ENCODE measurements at regions not wholly inside any gene's neighbourhood (a gene's known extent, or its start where the extent isn't known, plus 50 kb on each side); places are given as distances from the start of the nearest gene placed in this dataset.
"Not testable (repeated sequence)": the region's sequence is repeated elsewhere in the genome, so short reads cannot be mapped to it uniquely, and the experiment has no call there.

- H3K27me3 ChIP-seq: no peaks in the 10 kb centered on the region
- no peaks in the 10 kb centered on the region for H3K9me3 ChIP-seq (replicated peaks in 1 of 3)
- intact Hi-C loops (cut with DNase I): no loop called here
- WGBS, 4 donors: 50 to 64% (median 53%) methylated on average over 6 of the region's 6 CpGs
- no peak for DNase-seq
- no peak overlapping the region for H3K4me3 ChIP-seq
- no peaks in the 10 kb centered on the region for H3K4me1 ChIP-seq (replicated peaks in 1 of 2)
- H3K36me3 ChIP-seq (replicated peaks in 1 of 2): no peaks in the 10 kb centered on the region
- no peak for TF ChIP-seq CTCF (IDR thresholded peaks at IDR 0.05)
- no peak for TF ChIP-seq POLR2A (IDR thresholded peaks at IDR 0.05)
- no peak overlapping the region for H3K27ac ChIP-seq
Measured at GRCh38 chr16:35794896-35795295, 2335.5 kb downstream of the TP53TG3F start.

GRCh38 chr16:35795361-35796029, 2336.1 kb downstream of the TP53TG3F start:
- no peaks in the 10 kb centered on the region for H3K4me1 ChIP-seq (replicated peaks in 1 of 2)
- 58 to 75% (median 66%) methylated on average over 23 to 33 of the region's 33 CpGs for WGBS, 4 donors
- no peaks in the 10 kb centered on the region for H3K9me3 ChIP-seq (replicated peaks in 1 of 3)
- no peak overlapping the region for H3K4me3 ChIP-seq
- no peaks in the 10 kb centered on the region for H3K27me3 ChIP-seq
- intact Hi-C loops (cut with DNase I): no loop called here
- H3K27ac ChIP-seq: no peak overlapping the region
- no peaks in the 10 kb centered on the region for H3K36me3 ChIP-seq (replicated peaks in 1 of 2)
- TF ChIP-seq CTCF (IDR thresholded peaks at IDR 0.05) (no peak), POLR2A (IDR thresholded peaks at IDR 0.05) (no peak)
- DNase-seq: no peak

GRCh38 chr16:35797811-35798210, 2338.4 kb downstream of the TP53TG3F start:
- Histone ChIP-seq H3K4me1 (replicated peaks in 1 of 2) (no peaks in the 10 kb centered on the region), H3K9me3 (replicated peaks in 1 of 3) (no peaks in the 10 kb centered on the region), H3K36me3 (replicated peaks in 1 of 2) (no peaks in the 10 kb centered on the region), H3K27me3 (no peaks in the 10 kb centered on the region), H3K4me3 (no peak overlapping the region), H3K27ac (no peak overlapping the region)
- TF ChIP-seq CTCF (IDR thresholded peaks at IDR 0.05) (no peak), POLR2A (IDR thresholded peaks at IDR 0.05) (no peak)
- WGBS, 4 donors: 55 to 65% (median 58%) methylated on average over 3 of the region's 3 CpGs
- intact Hi-C loops (cut with DNase I): no loop called here
- no peak for DNase-seq

- Histone ChIP-seq H3K4me1 (replicated peaks in 1 of 2) (no peaks in the 10 kb centered on the region), H3K9me3 (replicated peaks in 1 of 3) (no peaks in the 10 kb centered on the region), H3K36me3 (replicated peaks in 1 of 2) (no peaks in the 10 kb centered on the region), H3K4me3 (no peak overlapping the region), H3K27me3 (no peaks in the 10 kb centered on the region), H3K27ac (no peak overlapping the region)
- no peak for DNase-seq
- TF ChIP-seq CTCF (IDR thresholded peaks at IDR 0.05): no peak
- TF ChIP-seq POLR2A (IDR thresholded peaks at IDR 0.05): no peak
- WGBS, 4 donors: 55 to 65% (median 58%) methylated on average over 11 of the region's 11 CpGs
- intact Hi-C loops (cut with DNase I): no loop called here
Measured at GRCh38 chr16:35798885-35799426, 2339.5 kb downstream of the TP53TG3F start.

- H3K4me1 ChIP-seq (replicated peaks in 1 of 2); H3K9me3 ChIP-seq (replicated peaks in 1 of 3); H3K27me3 ChIP-seq; H3K27ac ChIP-seq; H3K4me3 ChIP-seq; intact Hi-C loops (cut with DNase I); DNase-seq; H3K36me3 ChIP-seq (replicated peaks in 1 of 2): not testable (repeated sequence)
Measured at GRCh38 chr16:35804465-35804864, 2345.1 kb downstream of the TP53TG3F start.

Data from adrenal gland (tissue), 9 donors.